Esophagus (tissue), 2 donors: ENCODE measurements at regions not wholly inside any gene's neighbourhood (a gene's known extent, or its start where the extent isn't known, plus 50 kb on each side); places are given as distances from the start of the nearest gene placed in this dataset.
"Not testable (repeated sequence)": the region's sequence is repeated elsewhere in the genome, so short reads cannot be mapped to it uniquely, and the experiment has no call there.

ENCODE experiments used
- H3K27ac ChIP-seq, 2 donors: one replicate each; pipeline ENCODE4 v1.5.1; 2013; ENCODE audit warnings: low read depth in 2 of 2, mild to moderate bottlenecking in 2 of 2, inconsistent platforms in 1 of 2, low read length in 1 of 2, moderate library complexity in 1 of 2
- H3K27me3 ChIP-seq, 2 donors: one replicate each; pipeline ENCODE4 v1.6.1; 2013; ENCODE audit warnings: low read length in 2 of 2, control low read depth in 1 of 2, mild to moderate bottlenecking in 1 of 2; ENCODE audit not compliant: insufficient read depth in 2 of 2, control insufficient read depth in 1 of 2
- H3K36me3 ChIP-seq, 2 donors: one replicate each; pipeline ENCODE4 v1.6.1; 2013; ENCODE audit warnings: low read length in 1 of 2; ENCODE audit not compliant: control insufficient read depth in 2 of 2, insufficient read depth in 2 of 2
- H3K4me1 ChIP-seq, 2 donors: one replicate each; pipeline ENCODE4 v1.6.1; 2013; ENCODE audit warnings: low read length in 1 of 2; ENCODE audit not compliant: control insufficient read depth in 2 of 2, insufficient read depth in 2 of 2
- H3K4me3 ChIP-seq, 2 donors: one replicate each; pipeline ENCODE4 v1.5.1; 2013; ENCODE audit warnings: low read length in 2 of 2, mild to moderate bottlenecking in 2 of 2, low read depth in 1 of 2, moderate library complexity in 1 of 2
- H3K9me3 ChIP-seq, 2 donors: one replicate each; pipeline ENCODE4 v1.6.1; 2013; ENCODE audit warnings: mild to moderate bottlenecking in 2 of 2, low read depth in 1 of 2, low read length in 1 of 2, moderate library complexity in 1 of 2; ENCODE audit not compliant: control insufficient read depth in 2 of 2, insufficient read depth in 1 of 2
- WGBS, 2 donors: extraction: QIAGEN DNeasy Blood & Tissue Kit; methylation state at CpG; one replicate each; pipeline ENCODE4 v1.1.7; 2013; 5-methylcytosine and 5-hydroxymethylcytosine counted together
- donor health status: healthy with polysubstance abuse.
- donor health status: Bipolar disorder and iron deficiency.

GRCh38 chr5:101271945-101272344, 368.9 kb upstream of the ST8SIA4 start:
- H3K36me3 ChIP-seq, result no peaks in the 10 kb centered on the region
- H3K27ac ChIP-seq, result no peak overlapping the region
- 70 to 76% methylated on average over 2 of the region's 2 CpGs for WGBS, 2 donors
- H3K27me3 ChIP-seq, result no peaks in the 10 kb centered on the region
- no peak overlapping the region for H3K4me3 ChIP-seq
- H3K4me1 ChIP-seq, result no peaks in the 10 kb centered on the region
- H3K9me3 ChIP-seq, result no peaks in the 10 kb centered on the region

GRCh38 chr5:101271416-101271815, 368.3 kb upstream of the ST8SIA4 start:
- 77 to 80% methylated on average over 2 of the region's 2 CpGs for WGBS, 2 donors
- Histone ChIP-seq H3K27me3 (no peaks in the 10 kb centered on the region), H3K4me1 (no peaks in the 10 kb centered on the region), H3K9me3 (no peaks in the 10 kb centered on the region), H3K36me3 (no peaks in the 10 kb centered on the region), H3K4me3 (no peak overlapping the region), H3K27ac (no peak overlapping the region)

GRCh38 chr5:101260857-101261256, 357.8 kb upstream of the ST8SIA4 start:
- Histone ChIP-seq H3K27me3 (no peaks in the 10 kb centered on the region), H3K36me3 (no peaks in the 10 kb centered on the region), H3K27ac (no peak overlapping the region), H3K4me1 (no peaks in the 10 kb centered on the region), H3K4me3 (no peak overlapping the region), H3K9me3 (no peaks in the 10 kb centered on the region)
- 54 to 71% methylated on average over 9 of the region's 9 CpGs for WGBS, 2 donors

- Histone ChIP-seq H3K4me3 (no peak overlapping the region), H3K27me3 (no peaks in the 10 kb centered on the region), H3K9me3 (no peaks in the 10 kb centered on the region), H3K4me1 (no peaks in the 10 kb centered on the region), H3K27ac (no peak overlapping the region), H3K36me3 (no peaks in the 10 kb centered on the region)
- WGBS, 2 donors, result 81 to 82% methylated on average over 4 of the region's 4 CpGs
Observed at GRCh38 chr5:101253096-101253495, 350.0 kb upstream of the ST8SIA4 start.

- Histone ChIP-seq H3K4me3 (no peak overlapping the region), H3K27ac (no peak overlapping the region), H3K27me3 (no peaks in the 10 kb centered on the region), H3K36me3 (no peaks in the 10 kb centered on the region), H3K9me3 (no peaks in the 10 kb centered on the region), H3K4me1 (no peaks in the 10 kb centered on the region)
- 92 to 94% methylated on average over 1 of the region's 1 CpG for WGBS, 2 donors
Observed at GRCh38 chr5:101244621-101245020, 341.5 kb upstream of the ST8SIA4 start.

- H3K36me3 ChIP-seq, result no peaks in the 10 kb centered on the region
- H3K27ac ChIP-seq, result no peak overlapping the region
- WGBS, 2 donors, result 79 to 82% methylated on average over 10 of the region's 10 CpGs
- H3K9me3 ChIP-seq, result no peaks in the 10 kb centered on the region
- H3K27me3 ChIP-seq, result no peaks in the 10 kb centered on the region
- no peaks in the 10 kb centered on the region for H3K4me1 ChIP-seq
- H3K4me3 ChIP-seq, result no peak overlapping the region
Observed at GRCh38 chr5:101212942-101213514, 309.9 kb upstream of the ST8SIA4 start.

- no peaks in the 10 kb centered on the region for H3K4me1 ChIP-seq
- H3K27me3 ChIP-seq, result no peaks in the 10 kb centered on the region
- H3K27ac ChIP-seq, result no peak overlapping the region
- H3K4me3 ChIP-seq, result no peak overlapping the region
- H3K36me3 ChIP-seq, result no peaks in the 10 kb centered on the region
- no peaks in the 10 kb centered on the region for H3K9me3 ChIP-seq
Observed at GRCh38 chr5:101206534-101206933, 303.5 kb upstream of the ST8SIA4 start.

GRCh38 chr5:101205065-101205464, 302.0 kb upstream of the ST8SIA4 start:
- H3K4me3 ChIP-seq, H3K36me3 ChIP-seq, H3K9me3 ChIP-seq, H3K4me1 ChIP-seq, H3K27me3 ChIP-seq, H3K27ac ChIP-seq: not testable (repeated sequence)
- 64 to 81% methylated on average over 3 of the region's 3 CpGs for whole genome bisulfite sequencing, 2 donors

GRCh38 chr5:101180365-101180764, 277.3 kb upstream of the ST8SIA4 start:
- not testable (repeated sequence) for H3K36me3 ChIP-seq, H3K9me3 ChIP-seq, H3K27ac ChIP-seq, H3K27me3 ChIP-seq, H3K4me1 ChIP-seq, H3K4me3 ChIP-seq
- WGBS, 2 donors, result 75 to 80% methylated on average over 10 of the region's 10 CpGs

GRCh38 chr5:101176605-101177004, 273.5 kb upstream of the ST8SIA4 start:
- Histone ChIP-seq H3K36me3 (no peaks in the 10 kb centered on the region), H3K4me3 (no peak overlapping the region), H3K27me3 (no peaks in the 10 kb centered on the region), H3K9me3 (peaks cover 0 to 5% of the 10 kb centered on the region in 2 donors), H3K27ac (no peak overlapping the region), H3K4me1 (no peaks in the 10 kb centered on the region)
- 74 to 82% methylated on average over 3 of the region's 3 CpGs for WGBS, 2 donors
